ENCODE measurements at regions not wholly inside any gene's neighbourhood (a gene's known extent, or its start where the extent isn't known, plus 50 kb on each side); places are given as distances from the start of the nearest gene placed in this dataset.

DNA sequence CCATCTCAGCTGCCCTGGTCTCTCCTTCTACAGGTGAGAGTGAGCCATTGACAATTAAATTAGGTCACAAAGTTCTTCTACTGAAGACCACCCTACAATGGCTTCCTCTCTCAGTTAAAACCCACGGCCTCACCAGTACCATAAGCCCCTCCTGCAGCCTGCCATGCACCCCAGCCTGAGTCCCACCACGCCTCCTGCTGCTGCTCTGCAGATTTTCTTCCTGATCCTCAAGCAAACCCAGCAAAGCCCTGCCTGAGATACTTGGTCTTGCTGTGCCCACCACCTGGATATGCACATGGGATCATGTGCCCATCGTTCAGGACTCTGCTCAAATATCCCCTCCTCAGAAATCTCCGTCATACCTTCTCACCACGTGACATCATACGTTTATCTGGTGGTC, 696.6 kb downstream of the RNF144A start (continued):
- TF ChIP-seq, protein P1, sequence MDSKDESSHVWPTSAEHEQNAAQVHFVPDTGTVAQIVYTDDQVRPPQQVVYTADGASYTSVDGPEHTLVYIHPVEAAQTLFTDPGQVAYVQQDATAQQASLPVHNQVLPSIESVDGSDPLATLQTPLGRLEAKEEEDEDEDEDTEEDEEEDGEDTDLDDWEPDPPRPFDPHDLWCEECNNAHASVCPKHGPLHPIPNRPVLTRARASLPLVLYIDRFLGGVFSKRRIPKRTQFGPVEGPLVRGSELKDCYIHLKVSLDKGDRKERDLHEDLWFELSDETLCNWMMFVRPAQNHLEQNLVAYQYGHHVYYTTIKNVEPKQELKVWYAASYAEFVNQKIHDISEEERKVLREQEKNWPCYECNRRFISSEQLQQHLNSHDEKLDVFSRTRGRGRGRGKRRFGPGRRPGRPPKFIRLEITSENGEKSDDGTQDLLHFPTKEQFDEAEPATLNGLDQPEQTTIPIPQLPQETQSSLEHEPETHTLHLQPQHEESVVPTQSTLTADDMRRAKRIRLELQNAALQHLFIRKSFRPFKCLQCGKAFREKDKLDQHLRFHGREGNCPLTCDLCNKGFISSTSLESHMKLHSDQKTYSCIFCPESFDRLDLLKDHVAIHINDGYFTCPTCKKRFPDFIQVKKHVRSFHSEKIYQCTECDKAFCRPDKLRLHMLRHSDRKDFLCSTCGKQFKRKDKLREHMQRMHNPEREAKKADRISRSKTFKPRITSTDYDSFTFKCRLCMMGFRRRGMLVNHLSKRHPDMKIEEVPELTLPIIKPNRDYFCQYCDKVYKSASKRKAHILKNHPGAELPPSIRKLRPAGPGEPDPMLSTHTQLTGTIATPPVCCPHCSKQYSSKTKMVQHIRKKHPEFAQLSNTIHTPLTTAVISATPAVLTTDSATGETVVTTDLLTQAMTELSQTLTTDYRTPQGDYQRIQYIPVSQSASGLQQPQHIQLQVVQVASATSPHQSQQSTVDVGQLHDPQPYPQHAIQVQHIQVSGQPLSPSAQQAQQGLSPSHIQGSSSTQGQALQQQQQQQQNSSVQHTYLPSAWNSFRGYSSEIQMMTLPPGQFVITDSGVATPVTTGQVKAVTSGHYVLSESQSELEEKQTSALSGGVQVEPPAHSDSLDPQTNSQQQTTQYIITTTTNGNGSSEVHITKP (IDR thresholded peaks at IDR 0.05; ENCODE audit: partially characterized antibody), result no peak
- TF ChIP-seq NCOA6 (IDR thresholded peaks at IDR 0.05), result no peak
- no peak for TF ChIP-seq IRF2 (CRISPR knock-in tag; IDR thresholded peaks at IDR 0.05)
- no peak for TF ChIP-seq ZNF324 (CRISPR knock-in tag; IDR thresholded peaks at IDR 0.05)
- no peak for TF ChIP-seq GTF2A2 (tag; IDR thresholded peaks at IDR 0.05)
- TF ChIP-seq, protein P2, sequence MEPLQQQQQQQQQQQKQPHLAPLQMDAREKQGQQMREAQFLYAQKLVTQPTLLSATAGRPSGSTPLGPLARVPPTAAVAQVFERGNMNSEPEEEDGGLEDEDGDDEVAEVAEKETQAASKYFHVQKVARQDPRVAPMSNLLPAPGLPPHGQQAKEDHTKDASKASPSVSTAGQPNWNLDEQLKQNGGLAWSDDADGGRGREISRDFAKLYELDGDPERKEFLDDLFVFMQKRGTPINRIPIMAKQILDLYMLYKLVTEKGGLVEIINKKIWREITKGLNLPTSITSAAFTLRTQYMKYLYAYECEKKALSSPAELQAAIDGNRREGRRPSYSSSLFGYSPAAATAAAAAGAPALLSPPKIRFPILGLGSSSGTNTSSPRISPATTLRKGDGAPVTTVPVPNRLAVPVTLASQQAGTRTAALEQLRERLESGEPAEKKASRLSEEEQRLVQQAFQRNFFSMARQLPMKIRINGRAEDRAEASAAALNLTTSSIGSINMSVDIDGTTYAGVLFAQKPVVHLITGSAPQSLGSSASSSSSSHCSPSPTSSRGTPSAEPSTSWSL (CRISPR knock-in tag; IDR thresholded peaks at IDR 0.05; ENCODE audit: borderline replicate concordance), result no peak
- TF ChIP-seq, protein P3, sequence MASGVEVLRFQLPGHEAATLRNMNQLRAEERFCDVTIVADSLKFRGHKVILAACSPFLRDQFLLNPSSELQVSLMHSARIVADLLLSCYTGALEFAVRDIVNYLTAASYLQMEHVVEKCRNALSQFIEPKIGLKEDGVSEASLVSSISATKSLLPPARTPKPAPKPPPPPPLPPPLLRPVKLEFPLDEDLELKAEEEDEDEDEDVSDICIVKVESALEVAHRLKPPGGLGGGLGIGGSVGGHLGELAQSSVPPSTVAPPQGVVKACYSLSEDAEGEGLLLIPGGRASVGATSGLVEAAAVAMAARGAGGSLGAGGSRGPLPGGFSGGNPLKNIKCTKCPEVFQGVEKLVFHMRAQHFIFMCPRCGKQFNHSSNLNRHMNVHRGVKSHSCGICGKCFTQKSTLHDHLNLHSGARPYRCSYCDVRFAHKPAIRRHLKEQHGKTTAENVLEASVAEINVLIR (CRISPR knock-in tag; IDR thresholded peaks at IDR 0.05), result no peak
- no peak for TF ChIP-seq KAT8 (IDR thresholded peaks at IDR 0.05; ENCODE audit: low read depth)
- TF ChIP-seq, protein P4, sequence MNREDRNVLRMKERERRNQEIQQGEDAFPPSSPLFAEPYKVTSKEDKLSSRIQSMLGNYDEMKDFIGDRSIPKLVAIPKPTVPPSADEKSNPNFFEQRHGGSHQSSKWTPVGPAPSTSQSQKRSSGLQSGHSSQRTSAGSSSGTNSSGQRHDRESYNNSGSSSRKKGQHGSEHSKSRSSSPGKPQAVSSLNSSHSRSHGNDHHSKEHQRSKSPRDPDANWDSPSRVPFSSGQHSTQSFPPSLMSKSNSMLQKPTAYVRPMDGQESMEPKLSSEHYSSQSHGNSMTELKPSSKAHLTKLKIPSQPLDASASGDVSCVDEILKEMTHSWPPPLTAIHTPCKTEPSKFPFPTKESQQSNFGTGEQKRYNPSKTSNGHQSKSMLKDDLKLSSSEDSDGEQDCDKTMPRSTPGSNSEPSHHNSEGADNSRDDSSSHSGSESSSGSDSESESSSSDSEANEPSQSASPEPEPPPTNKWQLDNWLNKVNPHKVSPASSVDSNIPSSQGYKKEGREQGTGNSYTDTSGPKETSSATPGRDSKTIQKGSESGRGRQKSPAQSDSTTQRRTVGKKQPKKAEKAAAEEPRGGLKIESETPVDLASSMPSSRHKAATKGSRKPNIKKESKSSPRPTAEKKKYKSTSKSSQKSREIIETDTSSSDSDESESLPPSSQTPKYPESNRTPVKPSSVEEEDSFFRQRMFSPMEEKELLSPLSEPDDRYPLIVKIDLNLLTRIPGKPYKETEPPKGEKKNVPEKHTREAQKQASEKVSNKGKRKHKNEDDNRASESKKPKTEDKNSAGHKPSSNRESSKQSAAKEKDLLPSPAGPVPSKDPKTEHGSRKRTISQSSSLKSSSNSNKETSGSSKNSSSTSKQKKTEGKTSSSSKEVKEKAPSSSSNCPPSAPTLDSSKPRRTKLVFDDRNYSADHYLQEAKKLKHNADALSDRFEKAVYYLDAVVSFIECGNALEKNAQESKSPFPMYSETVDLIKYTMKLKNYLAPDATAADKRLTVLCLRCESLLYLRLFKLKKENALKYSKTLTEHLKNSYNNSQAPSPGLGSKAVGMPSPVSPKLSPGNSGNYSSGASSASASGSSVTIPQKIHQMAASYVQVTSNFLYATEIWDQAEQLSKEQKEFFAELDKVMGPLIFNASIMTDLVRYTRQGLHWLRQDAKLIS (CRISPR knock-in tag; IDR thresholded peaks at IDR 0.05), result no peak
- TF ChIP-seq HMG20B (CRISPR knock-in tag; IDR thresholded peaks at IDR 0.05), result no peak
- TF ChIP-seq, protein P5, sequence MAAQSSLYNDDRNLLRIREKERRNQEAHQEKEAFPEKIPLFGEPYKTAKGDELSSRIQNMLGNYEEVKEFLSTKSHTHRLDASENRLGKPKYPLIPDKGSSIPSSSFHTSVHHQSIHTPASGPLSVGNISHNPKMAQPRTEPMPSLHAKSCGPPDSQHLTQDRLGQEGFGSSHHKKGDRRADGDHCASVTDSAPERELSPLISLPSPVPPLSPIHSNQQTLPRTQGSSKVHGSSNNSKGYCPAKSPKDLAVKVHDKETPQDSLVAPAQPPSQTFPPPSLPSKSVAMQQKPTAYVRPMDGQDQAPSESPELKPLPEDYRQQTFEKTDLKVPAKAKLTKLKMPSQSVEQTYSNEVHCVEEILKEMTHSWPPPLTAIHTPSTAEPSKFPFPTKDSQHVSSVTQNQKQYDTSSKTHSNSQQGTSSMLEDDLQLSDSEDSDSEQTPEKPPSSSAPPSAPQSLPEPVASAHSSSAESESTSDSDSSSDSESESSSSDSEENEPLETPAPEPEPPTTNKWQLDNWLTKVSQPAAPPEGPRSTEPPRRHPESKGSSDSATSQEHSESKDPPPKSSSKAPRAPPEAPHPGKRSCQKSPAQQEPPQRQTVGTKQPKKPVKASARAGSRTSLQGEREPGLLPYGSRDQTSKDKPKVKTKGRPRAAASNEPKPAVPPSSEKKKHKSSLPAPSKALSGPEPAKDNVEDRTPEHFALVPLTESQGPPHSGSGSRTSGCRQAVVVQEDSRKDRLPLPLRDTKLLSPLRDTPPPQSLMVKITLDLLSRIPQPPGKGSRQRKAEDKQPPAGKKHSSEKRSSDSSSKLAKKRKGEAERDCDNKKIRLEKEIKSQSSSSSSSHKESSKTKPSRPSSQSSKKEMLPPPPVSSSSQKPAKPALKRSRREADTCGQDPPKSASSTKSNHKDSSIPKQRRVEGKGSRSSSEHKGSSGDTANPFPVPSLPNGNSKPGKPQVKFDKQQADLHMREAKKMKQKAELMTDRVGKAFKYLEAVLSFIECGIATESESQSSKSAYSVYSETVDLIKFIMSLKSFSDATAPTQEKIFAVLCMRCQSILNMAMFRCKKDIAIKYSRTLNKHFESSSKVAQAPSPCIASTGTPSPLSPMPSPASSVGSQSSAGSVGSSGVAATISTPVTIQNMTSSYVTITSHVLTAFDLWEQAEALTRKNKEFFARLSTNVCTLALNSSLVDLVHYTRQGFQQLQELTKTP (IDR thresholded peaks at IDR 0.05; ENCODE audit: low read depth in 1 of 2, partially characterized antibody in 2 of 2), result no peak
- no peak for TF ChIP-seq TEAD2 (tag; IDR thresholded peaks at IDR 0.05)
- no peak for TF ChIP-seq FOXJ3 (CRISPR knock-in tag; IDR thresholded peaks at IDR 0.05)
- no peak for TF ChIP-seq MCM7 (IDR thresholded peaks at IDR 0.05)

All from K562 (cell line).